ENCODE measurements at regions not wholly inside any gene's neighbourhood (a gene's known extent, or its start where the extent isn't known, plus 50 kb on each side); places are given as distances from the start of the nearest gene placed in this dataset.

DNA sequence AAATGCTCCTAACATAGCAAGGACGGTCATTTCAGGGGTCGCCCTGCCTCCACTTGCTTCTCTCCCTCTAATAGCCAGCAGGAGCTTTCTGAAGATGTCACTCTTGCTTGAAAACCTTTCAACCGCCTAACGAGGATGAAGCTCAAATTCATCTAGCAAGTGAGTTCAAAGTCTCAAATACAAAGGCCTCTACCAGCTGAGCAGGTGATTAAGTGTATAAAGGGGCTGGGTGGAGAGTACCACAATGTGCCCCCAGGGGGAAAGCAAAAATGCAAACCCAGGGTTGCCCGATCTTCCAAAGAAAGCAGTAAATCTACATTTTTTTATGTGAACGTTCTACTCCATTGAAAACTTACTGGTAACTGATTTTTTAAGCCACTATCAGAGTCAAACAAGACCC lies 50.4 kb upstream of the GRIP2 start:
- TF ChIP-seq POLR2A (IDR thresholded peaks at IDR 0.05; ENCODE audit: low read depth, low read length) (no peak), POLR2AphosphoS5 (IDR thresholded peaks at IDR 0.05; ENCODE audit: low read depth, low read length) (no peak), TAF1 (IDR thresholded peaks at IDR 0.05; ENCODE audit: low read depth, low read length) (no peak)
